ENCODE measurements at regions not wholly inside any gene's neighbourhood (a gene's known extent, or its start where the extent isn't known, plus 50 kb on each side); places are given as distances from the start of the nearest gene placed in this dataset.
"Not testable (repeated sequence)": the region's sequence is repeated elsewhere in the genome, so short reads cannot be mapped to it uniquely, and the experiment has no call there.

GRCh38 chr14:52202151-52202550 lies 65.3 kb upstream of the PTGDR start:
- ATAC-seq (ENCODE audit: low FRiP score) = no peak
- intact Hi-C loops (cut with DNase I) = no loop called here
- H3K9me3 ChIP-seq (ENCODE audit: control insufficient read depth, low read length) = no peaks in the 10 kb centered on the region

GRCh38 chr14:52190337-52190931 lies 77.1 kb upstream of the PTGDR start:
- H3K27ac ChIP-seq (ENCODE audit: low read depth in 1 of 2, low read length in 2 of 2) = no peak overlapping the region
- no peak for DNase-seq
- no peaks in the 10 kb centered on the region for H3K9me3 ChIP-seq (ENCODE audit: control insufficient read depth, low read length)
- no peaks in the 10 kb centered on the region for H3K4me1 ChIP-seq (ENCODE audit: control insufficient read depth in 1 of 2, insufficient read depth in 2 of 2, low read length in 2 of 2)
- no peak for ATAC-seq (ENCODE audit: low FRiP score)
- 89 to 93% methylated on average over 4 of the region's 4 CpGs for WGBS, 2 donors
- no peaks in the 10 kb centered on the region for H3K27me3 ChIP-seq (ENCODE audit: control insufficient read depth in 1 of 2, insufficient read depth in 2 of 2, low read length in 1 of 2)
- no peak overlapping the region for H3K4me3 ChIP-seq (ENCODE audit: low read length in 2 of 2)
- H3K36me3 ChIP-seq (ENCODE audit: control insufficient read depth in 1 of 2, insufficient read depth in 2 of 2, low read length in 1 of 2) = no peaks in the 10 kb centered on the region
- intact Hi-C loops (cut with DNase I) = no loop called here

More at GRCh38 chr14:52202151-52202550, 65.3 kb upstream of the PTGDR start:
- H3K27me3 ChIP-seq (ENCODE audit: control insufficient read depth in 1 of 2, insufficient read depth in 2 of 2, low read length in 1 of 2) = no peaks in the 10 kb centered on the region
- DNase-seq = no peak
- H3K4me1 ChIP-seq (ENCODE audit: control insufficient read depth in 1 of 2, insufficient read depth in 2 of 2, low read length in 2 of 2) = no peaks in the 10 kb centered on the region
- no peaks in the 10 kb centered on the region for H3K36me3 ChIP-seq (ENCODE audit: control insufficient read depth in 1 of 2, insufficient read depth in 2 of 2, low read length in 1 of 2)
- no peak overlapping the region for H3K27ac ChIP-seq (ENCODE audit: low read depth in 1 of 2, low read length in 2 of 2)
- no peak overlapping the region for H3K4me3 ChIP-seq (ENCODE audit: low read length in 2 of 2)

- H3K9me3 ChIP-seq (ENCODE audit: control insufficient read depth, low read length) = no peaks in the 10 kb centered on the region
- ATAC-seq (ENCODE audit: low FRiP score) = no peak
- H3K36me3 ChIP-seq (ENCODE audit: control insufficient read depth in 1 of 2, insufficient read depth in 2 of 2, low read length in 1 of 2) = no peaks in the 10 kb centered on the region
- no peaks in the 10 kb centered on the region for H3K4me1 ChIP-seq (ENCODE audit: control insufficient read depth in 1 of 2, insufficient read depth in 2 of 2, low read length in 2 of 2)
- intact Hi-C loops (cut with DNase I) = no loop called here
- H3K27ac ChIP-seq (ENCODE audit: low read depth in 1 of 2, low read length in 2 of 2) = no peak overlapping the region
- H3K27me3 ChIP-seq (ENCODE audit: control insufficient read depth in 1 of 2, insufficient read depth in 2 of 2, low read length in 1 of 2) = no peaks in the 10 kb centered on the region
- H3K4me3 ChIP-seq (ENCODE audit: low read length in 2 of 2) = no peak overlapping the region
- WGBS, 2 donors = 35 to 48% methylated on average over 4 of the region's 4 CpGs
- DNase-seq = no peak
Observed at GRCh38 chr14:52189325-52189724, 78.2 kb upstream of the PTGDR start.

- H3K27ac ChIP-seq (ENCODE audit: low read depth in 1 of 2, low read length in 2 of 2) = no peak overlapping the region
- no peaks in the 10 kb centered on the region for H3K9me3 ChIP-seq (ENCODE audit: control insufficient read depth, low read length)
- DNase-seq = no peak
- no peak for ATAC-seq (ENCODE audit: low FRiP score)
- H3K27me3 ChIP-seq (ENCODE audit: control insufficient read depth in 1 of 2, insufficient read depth in 2 of 2, low read length in 1 of 2) = no peaks in the 10 kb centered on the region
- no peak overlapping the region for H3K4me3 ChIP-seq (ENCODE audit: low read length in 2 of 2)
- no peaks in the 10 kb centered on the region for H3K36me3 ChIP-seq (ENCODE audit: control insufficient read depth in 1 of 2, insufficient read depth in 2 of 2, low read length in 1 of 2)
- intact Hi-C loops (cut with DNase I) = no loop called here
- no peaks in the 10 kb centered on the region for H3K4me1 ChIP-seq (ENCODE audit: control insufficient read depth in 1 of 2, insufficient read depth in 2 of 2, low read length in 2 of 2)
Observed at GRCh38 chr14:52188381-52188780, 79.1 kb upstream of the PTGDR start.

GRCh38 chr14:52185178-52185577 lies 82.3 kb upstream of the PTGDR start:
- H3K27ac ChIP-seq (ENCODE audit: low read depth in 1 of 2, low read length in 2 of 2) = no peak overlapping the region
- no peaks in the 10 kb centered on the region for H3K4me1 ChIP-seq (ENCODE audit: control insufficient read depth in 1 of 2, insufficient read depth in 2 of 2, low read length in 2 of 2)
- 80 to 97% methylated on average over 3 of the region's 3 CpGs for WGBS, 2 donors
- H3K27me3 ChIP-seq (ENCODE audit: control insufficient read depth in 1 of 2, insufficient read depth in 2 of 2, low read length in 1 of 2) = no peaks in the 10 kb centered on the region
- no peak overlapping the region for H3K4me3 ChIP-seq (ENCODE audit: low read length in 2 of 2)
- ATAC-seq (ENCODE audit: low FRiP score) (no peak), DNase-seq (no peak)
- H3K9me3 ChIP-seq (ENCODE audit: control insufficient read depth, low read length) = peaks cover 5% of the 10 kb centered on the region
- intact Hi-C loops (cut with DNase I) = no loop called here
- no peaks in the 10 kb centered on the region for H3K36me3 ChIP-seq (ENCODE audit: control insufficient read depth in 1 of 2, insufficient read depth in 2 of 2, low read length in 1 of 2)

GRCh38 chr14:52182853-52183252 lies 84.6 kb upstream of the PTGDR start:
- H3K27me3 ChIP-seq (ENCODE audit: control insufficient read depth in 1 of 2, insufficient read depth in 2 of 2, low read length in 1 of 2) = no peaks in the 10 kb centered on the region
- intact Hi-C loops (cut with DNase I) = no loop called here
- H3K27ac ChIP-seq (ENCODE audit: low read depth in 1 of 2, low read length in 2 of 2) = no peak overlapping the region
- H3K9me3 ChIP-seq (ENCODE audit: control insufficient read depth, low read length) = peaks cover 5% of the 10 kb centered on the region
- no peaks in the 10 kb centered on the region for H3K4me1 ChIP-seq (ENCODE audit: control insufficient read depth in 1 of 2, insufficient read depth in 2 of 2, low read length in 2 of 2)
- no peak overlapping the region for H3K4me3 ChIP-seq (ENCODE audit: low read length in 2 of 2)
- WGBS, 2 donors = 39 to 51% methylated on average over 2 of the region's 2 CpGs
- DNase-seq (no peak), ATAC-seq (ENCODE audit: low FRiP score) (no peak)
- H3K36me3 ChIP-seq (ENCODE audit: control insufficient read depth in 1 of 2, insufficient read depth in 2 of 2, low read length in 1 of 2) = no peaks in the 10 kb centered on the region

- DNase-seq (no peak), ATAC-seq (ENCODE audit: low FRiP score) (no peak)
- Histone ChIP-seq H3K4me1 (ENCODE audit: control insufficient read depth in 1 of 2, insufficient read depth in 2 of 2, low read length in 2 of 2) (no peaks in the 10 kb centered on the region), H3K4me3 (ENCODE audit: low read length in 2 of 2) (no peak overlapping the region), H3K27ac (ENCODE audit: low read depth in 1 of 2, low read length in 2 of 2) (no peak overlapping the region), H3K9me3 (ENCODE audit: control insufficient read depth, low read length) (peaks cover 5% of the 10 kb centered on the region), H3K36me3 (ENCODE audit: control insufficient read depth in 1 of 2, insufficient read depth in 2 of 2, low read length in 1 of 2) (no peaks in the 10 kb centered on the region), H3K27me3 (ENCODE audit: control insufficient read depth in 1 of 2, insufficient read depth in 2 of 2, low read length in 1 of 2) (no peaks in the 10 kb centered on the region)
- intact Hi-C loops (cut with DNase I) = no loop called here
- 64 to 88% methylated on average over 6 of the region's 6 CpGs for WGBS, 2 donors
Observed at GRCh38 chr14:52179141-52179790, 88.2 kb upstream of the PTGDR start.

- Histone ChIP-seq H3K9me3 (ENCODE audit: control insufficient read depth, low read length) (peaks cover 2% of the 10 kb centered on the region), H3K36me3 (ENCODE audit: control insufficient read depth in 1 of 2, insufficient read depth in 2 of 2, low read length in 1 of 2) (no peaks in the 10 kb centered on the region), H3K27me3 (ENCODE audit: control insufficient read depth in 1 of 2, insufficient read depth in 2 of 2, low read length in 1 of 2) (no peaks in the 10 kb centered on the region), H3K4me3 (ENCODE audit: low read length in 2 of 2) (no peak overlapping the region), H3K4me1 (ENCODE audit: control insufficient read depth in 1 of 2, insufficient read depth in 2 of 2, low read length in 2 of 2) (no peaks in the 10 kb centered on the region), H3K27ac (ENCODE audit: low read depth in 1 of 2, low read length in 2 of 2) (no peak overlapping the region)
- 81% methylated on average over 6 of the region's 6 CpGs for WGBS, 2 donors
- DNase-seq = no peak
- intact Hi-C loops (cut with DNase I) = no loop called here
- no peak for ATAC-seq (ENCODE audit: low FRiP score)
Observed at GRCh38 chr14:52175982-52176502, 91.5 kb upstream of the PTGDR start.

- H3K27ac ChIP-seq (ENCODE audit: low read depth in 1 of 2, low read length in 2 of 2); H3K9me3 ChIP-seq (ENCODE audit: control insufficient read depth, low read length); DNase-seq; H3K36me3 ChIP-seq (ENCODE audit: control insufficient read depth in 1 of 2, insufficient read depth in 2 of 2, low read length in 1 of 2); H3K4me3 ChIP-seq (ENCODE audit: low read length in 2 of 2); intact Hi-C loops (cut with DNase I); H3K4me1 ChIP-seq (ENCODE audit: control insufficient read depth in 1 of 2, insufficient read depth in 2 of 2, low read length in 2 of 2); H3K27me3 ChIP-seq (ENCODE audit: control insufficient read depth in 1 of 2, insufficient read depth in 2 of 2, low read length in 1 of 2); ATAC-seq (ENCODE audit: low FRiP score): not testable (repeated sequence)
- WGBS, 2 donors = 38 to 96% methylated on average over 1 of the region's 1 CpG
Observed at GRCh38 chr14:52171932-52172331, 95.6 kb upstream of the PTGDR start.

All from aorta (tissue), 5 donors.